HT-29 (cell line): ENCODE measurements at regions not wholly inside any gene's neighbourhood (a gene's known extent, or its start where the extent isn't known, plus 50 kb on each side); places are given as distances from the start of the nearest gene placed in this dataset.
"Not testable (repeated sequence)": the region's sequence is repeated elsewhere in the genome, so short reads cannot be mapped to it uniquely, and the experiment has no call there.

Experiments used
- DNase-seq: peaks from one replicate; pipeline ENCODE4 v3.0.0-alpha.2; 2015; ENCODE audit warnings: low spot score

DNA sequence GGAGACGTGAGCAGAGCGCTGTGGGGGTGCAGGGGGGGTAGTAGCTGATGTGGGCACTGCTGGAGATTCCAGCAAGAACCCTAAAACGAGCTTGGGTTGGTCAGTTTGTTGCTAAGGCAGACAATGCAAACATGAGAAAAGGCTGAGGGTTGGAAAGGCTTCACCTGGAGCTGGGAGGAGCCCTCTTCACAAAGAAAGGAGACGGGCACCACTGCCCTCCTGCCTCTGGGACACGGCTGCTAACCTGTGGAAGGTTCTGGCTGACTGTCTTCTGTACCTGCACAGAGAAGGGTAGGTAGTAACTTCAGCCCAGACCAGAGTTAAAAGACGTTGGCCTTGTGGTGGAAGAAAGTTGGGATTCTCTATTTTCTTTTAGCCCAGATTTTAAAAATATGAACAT lies 108.7 kb downstream of the SUCLA2 start:
- DNase-seq: no peak

DNA sequence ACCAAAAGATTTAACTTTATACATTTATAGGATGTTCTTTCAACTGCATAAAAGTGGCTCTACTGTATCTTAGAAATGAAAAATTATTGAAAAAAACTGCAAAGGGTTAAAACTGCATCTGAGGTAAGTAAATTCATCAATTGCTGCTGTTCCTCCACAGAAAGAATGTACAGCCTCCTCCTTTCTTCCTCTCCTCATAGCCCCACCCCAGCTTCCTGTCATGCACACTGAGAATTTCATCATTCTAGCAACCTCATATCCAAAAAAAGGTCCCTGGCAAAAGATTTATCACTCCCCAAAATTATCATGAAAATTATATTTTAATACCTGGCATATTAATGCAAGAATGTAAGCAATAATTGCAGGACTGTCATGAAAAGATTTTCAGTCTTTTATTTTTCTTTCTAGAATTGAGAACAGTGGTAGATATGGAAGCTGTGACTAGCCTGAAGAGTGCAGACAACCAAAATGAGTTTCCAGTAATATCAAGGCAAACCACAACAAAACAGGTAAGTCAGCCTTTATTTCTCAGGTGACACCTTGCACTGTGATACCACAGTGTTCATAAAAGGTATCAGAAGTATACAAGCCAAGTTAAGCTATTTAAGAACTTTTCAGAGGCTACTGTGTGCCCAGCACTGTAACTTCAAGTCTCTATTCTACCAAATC lies 110.8 kb downstream of the SUCLA2 start:
- no peak for DNase-seq

DNA sequence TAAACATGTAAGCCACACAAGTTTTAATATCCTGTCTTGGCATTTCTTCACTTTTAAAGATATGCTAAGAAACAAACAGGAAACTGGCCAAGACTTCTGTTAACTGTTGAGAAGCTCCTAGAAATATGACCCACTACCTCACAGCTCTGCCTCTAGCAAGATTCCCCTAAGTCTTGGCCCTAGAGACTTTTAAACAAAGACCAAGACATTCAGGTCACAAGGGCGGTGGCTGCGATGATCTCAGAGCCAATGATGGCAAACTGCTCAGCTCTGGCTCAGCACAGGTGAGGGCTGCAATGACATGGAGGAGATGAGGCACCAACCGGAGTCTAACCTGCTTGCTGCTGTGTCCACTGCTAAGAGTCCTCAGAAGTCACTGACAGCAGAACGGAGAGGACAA lies 114.8 kb downstream of the SUCLA2 start:
- no peak for DNase-seq

DNA sequence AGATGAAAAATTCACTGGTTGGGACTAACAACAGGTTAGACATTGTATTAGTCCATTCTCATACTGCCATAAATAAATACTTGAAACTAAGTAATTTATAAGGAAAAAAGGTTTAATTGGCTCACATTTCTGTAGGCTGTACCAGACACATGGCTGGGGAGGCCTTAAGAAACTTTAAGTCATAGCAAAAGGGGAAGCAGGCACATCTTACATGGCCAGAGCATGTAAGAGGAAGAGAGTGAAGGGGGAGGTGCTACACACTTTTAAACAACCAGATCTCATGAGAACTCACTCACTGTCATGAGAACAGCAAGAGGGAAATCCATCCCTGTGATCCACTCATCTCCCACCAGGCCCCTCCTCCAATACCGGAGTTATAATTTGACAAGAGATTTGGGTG lies 125.9 kb downstream of the SUCLA2 start:
- no peak for DNase-seq

DNA sequence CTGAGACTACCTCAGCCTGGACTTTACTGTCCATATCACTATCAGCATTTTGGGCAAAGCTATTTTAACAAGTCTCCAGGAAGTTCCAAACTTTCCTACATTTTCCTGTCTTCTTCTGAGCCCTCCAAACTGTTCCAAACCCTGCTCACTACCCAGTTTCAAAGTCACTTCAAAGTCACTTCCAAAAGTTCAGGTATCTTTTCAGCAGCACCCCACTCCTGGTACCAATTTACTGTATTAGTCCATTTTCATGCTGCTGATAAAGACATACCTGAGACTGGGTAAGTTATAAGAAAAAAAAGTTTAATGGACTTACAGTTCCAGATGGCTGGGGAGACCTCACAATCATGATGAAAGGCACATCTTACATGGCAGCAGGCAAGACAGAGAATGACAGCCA lies 127.1 kb downstream of the SUCLA2 start:
- not testable (repeated sequence) for DNase-seq

DNA sequence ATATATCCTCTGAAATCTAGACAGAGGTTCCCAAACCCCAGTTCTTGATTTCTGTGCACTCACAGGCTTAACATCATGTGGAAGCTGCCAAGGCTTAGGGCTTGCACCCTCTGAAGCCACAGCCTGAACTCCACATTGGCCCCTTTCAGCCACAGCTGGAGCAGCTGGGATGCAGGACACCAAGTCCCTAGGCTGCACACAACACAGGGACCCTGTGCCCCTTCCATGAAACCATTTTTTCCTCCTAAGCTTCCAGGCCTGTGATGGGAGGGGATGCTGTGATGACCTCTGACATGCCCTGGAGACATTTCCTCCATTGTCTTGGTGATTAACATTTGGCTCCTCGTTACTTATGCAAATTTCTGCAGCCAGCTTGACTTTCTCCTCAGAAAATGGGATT lies 127.8 kb downstream of the SUCLA2 start:
- not testable (repeated sequence) for DNase-seq

DNA sequence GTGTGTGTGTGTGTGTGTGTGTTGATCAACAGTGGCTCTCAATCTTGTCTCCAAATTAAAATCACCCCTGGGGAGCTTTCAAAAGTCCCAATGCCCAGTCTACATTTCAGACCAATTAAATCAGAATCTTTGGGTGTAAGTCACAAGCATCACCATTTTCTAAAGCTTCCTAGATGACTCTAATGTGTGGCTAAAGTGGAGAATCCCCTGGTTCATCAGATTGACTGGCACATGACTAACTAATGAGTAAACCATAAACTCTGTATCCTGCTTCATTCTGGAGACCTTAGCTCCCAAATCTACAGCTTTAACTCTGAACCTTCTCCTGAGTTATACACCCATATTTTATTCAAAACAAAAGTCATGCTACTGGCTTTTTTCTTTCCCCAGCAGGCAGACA lies 131.3 kb downstream of the SUCLA2 start:
- no peak for DNase-seq

DNA sequence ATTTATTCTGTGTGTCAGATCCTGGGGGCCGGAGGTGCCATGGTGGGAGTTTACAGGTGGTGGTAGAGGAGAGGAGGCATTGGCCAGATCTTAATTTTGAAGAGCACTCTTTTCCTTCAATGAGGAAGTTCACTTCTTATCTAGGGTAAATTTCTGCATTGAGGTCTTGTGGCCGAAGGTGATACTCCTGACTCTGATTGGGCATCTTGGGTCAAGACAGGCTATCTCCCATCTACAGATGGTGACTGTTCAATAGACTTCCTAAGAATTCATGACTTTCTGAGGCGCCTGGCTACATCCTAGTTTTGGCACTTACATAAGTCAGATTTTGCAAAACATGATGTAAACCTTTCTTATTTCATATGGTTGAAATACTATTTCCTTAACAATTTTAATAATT lies 135.2 kb downstream of the SUCLA2 start:
- no peak for DNase-seq

DNA sequence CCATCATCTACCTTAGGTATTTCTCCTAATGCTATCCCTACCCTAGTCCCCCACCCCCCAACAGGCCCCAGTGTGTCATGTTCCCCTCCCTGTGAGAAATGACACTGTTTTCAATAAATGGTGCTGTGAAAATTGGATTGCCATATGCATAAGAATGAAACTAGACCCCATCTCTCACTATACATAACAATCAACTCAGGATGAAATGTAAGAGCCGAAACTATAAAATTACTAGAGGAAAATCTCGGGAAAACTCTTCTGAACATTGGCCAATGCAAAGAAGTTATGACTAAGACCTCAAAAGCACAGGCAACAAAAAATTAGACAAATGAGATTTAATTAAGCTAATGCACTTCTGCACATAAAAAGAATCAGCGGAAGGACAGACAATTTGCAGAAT lies 138.2 kb downstream of the SUCLA2 start:
- DNase-seq: no peak

DNA sequence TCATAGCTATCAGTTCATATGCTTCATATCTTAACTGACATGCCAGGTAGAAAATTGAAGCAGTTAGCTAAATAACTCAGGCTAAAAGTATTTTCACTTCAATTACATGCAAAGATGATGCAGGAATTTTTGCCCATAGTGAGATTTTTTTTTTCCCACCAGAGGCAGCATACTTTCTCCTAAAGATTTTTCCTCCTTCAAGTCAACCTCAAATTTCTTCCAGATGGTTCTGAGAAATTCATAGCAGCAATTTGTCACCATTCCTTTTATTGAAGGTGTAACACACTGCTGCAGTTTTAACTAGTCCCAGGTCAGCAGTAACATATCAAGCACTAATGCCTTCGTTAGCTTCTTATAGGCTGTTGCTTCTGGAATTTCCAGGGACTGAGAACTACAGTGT lies 141.9 kb downstream of the SUCLA2 start:
- no peak for DNase-seq

DNA sequence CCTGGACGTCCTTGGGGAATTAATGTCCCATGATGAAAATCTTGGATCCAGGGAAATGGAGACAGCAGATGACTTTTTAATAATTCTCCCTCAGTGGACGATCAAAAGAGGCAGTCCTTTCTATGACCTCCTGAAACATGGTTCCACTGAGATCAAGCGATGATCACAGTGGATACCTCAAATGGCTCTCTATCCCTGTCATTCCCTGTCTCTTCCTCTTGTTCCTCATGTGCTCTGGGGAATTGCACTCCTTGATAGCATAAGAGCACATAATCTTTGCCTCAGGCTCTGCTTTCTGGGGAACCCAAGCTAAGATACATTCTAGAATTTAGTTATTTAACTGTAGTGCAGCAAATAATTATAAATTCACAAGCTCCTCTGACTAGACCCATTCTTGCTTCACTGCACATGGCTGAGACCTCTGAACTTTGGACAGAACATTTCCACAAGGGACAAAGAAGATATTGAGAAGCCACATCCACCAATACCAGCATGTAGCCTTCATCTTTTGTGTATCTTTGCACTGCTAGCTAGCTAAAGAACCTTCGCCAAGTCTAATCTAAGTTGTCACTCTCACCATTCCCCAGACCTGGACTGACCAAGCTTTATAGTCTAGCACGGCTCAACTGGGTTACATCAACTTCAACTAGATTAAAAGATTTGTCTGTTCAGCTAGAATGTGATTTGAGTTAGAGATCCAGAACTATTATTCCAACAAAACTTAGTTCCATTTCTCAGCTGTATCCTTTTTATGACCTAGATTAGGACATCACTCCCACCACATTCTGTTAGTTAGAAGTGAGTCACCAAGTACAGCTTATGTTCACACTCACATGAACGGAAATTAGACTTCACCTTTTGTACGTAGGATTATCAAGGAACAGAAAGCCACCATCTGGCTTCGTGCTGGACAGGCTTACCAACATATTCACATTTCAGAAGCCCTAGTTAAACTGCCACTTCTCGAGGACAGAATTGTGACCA lies 142.7 kb downstream of the SUCLA2 start:
- no peak for DNase-seq

DNA sequence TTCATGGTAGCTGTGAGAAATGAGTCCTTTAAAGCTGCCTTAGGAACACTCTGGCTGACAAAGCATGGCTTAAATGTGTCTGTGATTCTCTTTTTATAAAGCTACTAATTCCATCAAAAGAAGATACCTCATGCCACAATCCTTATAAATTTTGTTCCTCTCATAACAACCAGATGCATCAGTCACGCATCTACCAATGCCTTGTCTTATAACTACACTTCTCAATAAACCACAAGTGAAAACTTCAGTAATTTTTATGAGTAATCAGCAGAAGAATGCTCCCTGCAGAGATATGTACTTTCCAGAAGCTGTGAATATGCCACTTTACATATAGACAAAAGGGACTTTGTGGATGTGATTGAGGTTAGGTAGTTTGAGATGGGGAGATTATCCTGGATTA lies 147.8 kb downstream of the SUCLA2 start:
- no peak for DNase-seq

DNA sequence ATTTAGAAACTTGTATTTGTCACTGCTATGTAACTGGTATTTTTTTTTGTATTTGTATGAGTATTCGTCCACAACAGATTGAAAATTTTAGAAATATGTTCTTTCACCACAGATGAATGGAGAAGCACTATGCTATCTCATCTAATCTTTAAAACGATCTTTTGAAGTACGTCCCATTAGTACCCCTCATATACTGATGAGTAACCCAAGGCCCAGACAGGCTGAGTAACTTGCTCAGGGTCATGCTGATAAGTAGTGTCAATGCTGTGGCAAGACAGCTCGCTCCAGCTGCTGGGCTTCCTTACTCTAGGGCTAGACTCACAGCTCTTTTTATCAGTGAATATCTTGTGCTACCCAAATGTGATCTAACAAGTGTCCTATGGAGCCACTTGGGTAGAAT lies 154.2 kb downstream of the SUCLA2 start:
- DNase-seq: no peak

DNA sequence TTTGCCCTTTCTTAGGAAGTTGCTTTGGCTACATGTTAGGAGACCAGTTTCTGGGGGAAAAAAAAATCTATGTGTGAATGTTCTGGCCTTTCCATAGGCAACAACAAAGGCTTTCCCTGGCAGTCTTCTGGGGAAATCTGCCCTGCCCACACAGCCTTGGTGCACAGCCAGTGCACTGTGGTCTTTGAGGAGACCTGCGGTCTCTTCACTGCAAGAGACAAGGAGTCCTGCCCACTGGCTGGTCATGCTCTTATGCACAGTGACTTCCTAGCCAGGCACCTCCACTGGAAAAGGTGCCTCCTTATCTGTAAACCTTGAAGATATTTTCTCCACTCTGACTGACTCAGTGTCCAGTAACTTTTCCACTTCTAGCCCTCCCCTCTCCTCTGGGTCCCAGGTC lies 155.1 kb downstream of the SUCLA2 start:
- DNase-seq: no peak

DNA sequence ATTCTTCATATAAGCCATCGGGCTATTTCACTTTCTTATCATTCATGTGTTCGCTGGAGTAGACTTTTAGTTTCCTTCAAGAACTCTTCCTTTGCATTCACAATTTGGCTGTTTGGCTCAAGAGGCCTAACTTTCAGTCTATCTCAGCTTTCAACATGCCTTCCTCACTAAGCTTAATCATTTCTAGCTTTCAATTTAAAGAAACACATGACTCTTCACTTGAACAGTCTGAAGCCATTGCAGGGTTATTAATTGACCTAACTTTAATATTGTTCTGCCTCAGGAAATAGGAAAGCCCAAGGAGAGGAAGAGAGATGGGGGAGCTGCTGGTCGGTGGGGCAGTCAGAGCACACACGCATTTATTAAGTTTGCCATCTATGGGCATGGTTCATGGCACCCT lies 158.1 kb downstream of the SUCLA2 start:
- no peak for DNase-seq

DNA sequence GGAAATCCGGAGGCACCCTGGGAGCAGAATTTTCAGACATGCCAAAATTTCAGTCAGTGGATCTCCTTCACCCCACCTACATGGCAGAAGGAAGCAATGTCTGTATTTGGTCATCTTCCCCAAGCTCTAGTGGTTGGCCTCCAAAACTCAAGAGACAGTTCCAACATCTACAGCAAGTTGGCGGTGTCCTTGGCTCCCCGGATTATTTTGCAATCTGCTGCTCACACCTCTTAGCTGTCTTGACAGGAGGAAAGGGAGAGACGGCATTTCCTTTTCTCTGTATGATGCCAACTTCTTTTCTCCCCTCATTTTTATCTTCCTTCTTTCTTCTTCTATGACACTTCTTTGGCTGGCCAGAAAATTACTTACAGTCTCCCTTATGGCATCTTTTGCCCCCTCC lies 159.9 kb downstream of the SUCLA2 start:
- DNase-seq: no peak

DNA sequence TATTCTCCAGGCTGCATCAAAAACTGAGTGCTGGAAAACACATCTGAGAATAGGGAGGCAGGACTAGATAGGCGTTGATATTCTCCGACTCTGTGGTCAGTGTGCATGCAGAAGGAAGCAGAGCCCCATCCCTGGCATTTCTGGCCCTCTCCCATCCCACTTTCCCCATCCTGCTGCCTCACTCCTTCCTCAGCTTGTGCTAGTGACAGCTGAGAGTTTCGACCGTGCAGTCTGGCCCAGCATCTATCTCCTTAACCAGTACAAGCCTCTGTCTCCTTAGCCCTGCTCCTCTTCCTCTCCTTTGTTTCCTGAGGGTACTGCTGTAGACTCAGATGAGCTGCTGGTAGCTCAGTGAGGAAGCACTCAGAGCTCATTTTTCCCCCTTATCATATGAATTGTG lies 163.2 kb downstream of the SUCLA2 start:
- DNase-seq: no peak

DNA sequence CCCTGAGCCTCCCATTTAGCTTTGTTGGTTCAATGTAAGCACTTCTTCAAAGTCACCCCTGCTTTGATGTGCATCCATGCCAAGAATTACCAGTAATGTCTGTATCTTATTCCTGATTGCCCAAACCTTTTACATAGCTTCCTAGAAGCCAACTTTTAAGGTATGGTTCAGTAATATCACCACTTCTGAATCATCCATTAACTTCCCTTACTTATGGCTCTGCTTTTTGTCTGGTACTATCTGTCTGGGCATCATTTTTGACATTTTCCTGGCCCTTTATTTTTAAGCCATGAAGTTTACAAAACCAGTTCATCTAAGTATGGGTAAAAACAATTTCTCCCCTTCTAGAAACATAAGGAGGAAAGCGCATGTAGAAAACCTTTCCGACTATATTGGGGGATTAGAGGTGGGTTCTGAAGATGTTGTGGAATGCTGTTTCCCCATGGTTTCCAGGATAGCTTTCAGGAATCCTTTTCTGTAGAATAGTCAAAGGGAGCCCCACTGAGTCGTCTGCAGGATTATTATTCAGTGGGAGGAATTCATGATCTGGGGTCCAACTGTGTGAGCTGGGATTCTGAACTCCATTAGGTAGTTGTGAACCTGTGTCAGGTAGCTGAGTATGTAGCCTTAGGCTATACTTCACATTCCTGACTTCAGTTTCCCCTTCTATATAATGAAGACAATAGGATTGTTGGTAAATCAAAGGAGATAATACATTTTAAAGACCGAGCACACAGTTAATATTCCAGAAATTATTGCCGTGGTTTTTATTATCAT lies 163.8 kb downstream of the SUCLA2 start:
- DNase-seq: no peak

DNA sequence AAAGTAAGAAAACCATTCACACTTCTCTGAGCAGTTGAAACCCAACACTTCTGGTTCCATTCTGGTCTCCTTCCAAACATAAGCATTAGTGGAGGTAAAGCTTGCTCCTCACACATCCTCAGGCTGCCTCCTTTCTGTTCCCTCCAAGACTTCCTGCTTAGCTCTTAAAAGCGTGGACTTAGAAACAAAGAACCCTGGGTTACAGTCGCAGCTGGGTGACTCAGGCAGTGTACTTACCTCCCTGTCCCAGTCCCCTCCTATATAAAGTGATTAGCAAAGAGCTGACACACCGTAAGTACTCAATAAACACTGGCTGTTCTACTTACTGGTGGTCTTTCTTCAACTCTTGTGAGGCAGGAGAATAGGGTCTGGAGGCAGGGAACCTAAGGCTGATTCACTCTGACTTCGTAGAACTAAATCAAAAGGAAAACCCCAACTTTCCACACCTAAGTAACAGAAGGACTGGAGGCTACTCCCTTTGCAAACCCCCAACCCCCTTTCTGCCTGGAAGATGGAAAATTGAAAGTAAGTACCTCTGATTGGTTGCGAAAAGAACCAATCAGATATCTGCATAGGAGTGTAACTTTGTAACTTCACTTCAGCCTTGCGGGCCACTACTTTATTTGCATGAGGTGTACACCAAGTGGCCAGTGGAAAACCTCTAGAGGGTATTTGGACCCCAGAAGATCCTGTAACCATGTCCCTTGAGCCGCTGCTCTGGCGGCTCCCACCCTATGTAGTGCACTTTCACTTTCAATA lies 165.4 kb downstream of the SUCLA2 start:
- no peak for DNase-seq

DNA sequence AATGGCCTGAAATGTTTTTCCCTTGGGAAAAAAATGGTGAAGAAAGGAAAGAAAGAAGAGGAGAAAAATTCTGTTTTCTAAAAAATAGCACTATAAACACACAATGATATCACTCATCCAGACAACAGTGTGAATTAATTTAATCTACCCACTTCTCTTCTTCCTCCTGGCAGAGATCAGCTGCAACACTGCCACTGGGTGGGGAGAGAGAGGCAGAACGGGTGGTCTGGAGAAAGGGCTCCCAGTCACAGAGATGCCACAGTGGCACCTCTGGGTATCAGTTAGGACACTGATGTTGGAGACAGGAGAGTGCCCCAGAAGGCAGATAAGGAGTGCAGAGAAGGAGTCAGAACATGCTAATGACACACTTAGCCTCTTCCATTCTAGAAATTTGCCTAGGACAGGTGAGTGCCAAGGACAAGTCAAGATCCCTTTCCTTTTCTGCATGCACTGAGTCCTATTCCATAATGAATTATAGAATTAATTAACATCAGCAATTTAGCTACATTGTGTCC lies 168.6 kb downstream of the SUCLA2 start:
- no peak for DNase-seq

DNA sequence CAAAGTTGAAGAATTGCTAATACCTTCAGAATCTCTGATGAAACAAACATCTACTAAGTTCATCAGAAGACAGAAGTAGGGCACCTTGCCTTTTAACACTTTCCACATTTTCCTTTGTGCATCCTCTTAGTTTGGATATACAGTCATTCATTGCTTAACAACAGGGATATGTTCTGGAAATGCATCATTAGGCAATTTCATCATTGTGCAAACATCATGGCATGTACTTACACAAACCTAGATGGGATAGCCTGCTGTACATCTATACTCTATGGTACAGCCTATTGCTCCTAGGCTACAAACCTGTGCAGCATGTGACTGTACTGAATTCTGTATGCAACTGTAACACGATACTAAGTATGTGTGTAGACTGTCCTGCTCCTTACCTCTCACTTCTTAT lies 169.8 kb downstream of the SUCLA2 start:
- DNase-seq: no peak
